ENCODE measurements at regions not wholly inside any gene's neighbourhood (a gene's known extent, or its start where the extent isn't known, plus 50 kb on each side); places are given as distances from the start of the nearest gene placed in this dataset.

- H3K27ac Mint-ChIP-seq, result no peak overlapping the region
- H3K9me3 Mint-ChIP-seq (ENCODE audit: low read depth), result no peaks in the 10 kb centered on the region
- H3K27me3 Mint-ChIP-seq, result peaks cover 17% of the 10 kb centered on the region
- DNase-seq (ENCODE audit: low spot score, unreplicated experiment), result no peak
- peaks cover 16% of the 10 kb centered on the region for H3K36me3 Mint-ChIP-seq (ENCODE audit: insufficient read depth)
- TF ChIP-seq CTCF (IDR thresholded peaks at IDR 0.05; ENCODE audit: unreplicated experiment), result no peak
- peaks cover 5% of the 10 kb centered on the region for H3K4me1 Mint-ChIP-seq (ENCODE audit: low read depth)
- peak overlapping the region; percentile 64 for H3K4me3 Mint-ChIP-seq (ENCODE audit: low read depth)
These were observed 263.6 kb downstream of the CTTN start for GRCh38 chr11:70661761-70662501.

DNA sequence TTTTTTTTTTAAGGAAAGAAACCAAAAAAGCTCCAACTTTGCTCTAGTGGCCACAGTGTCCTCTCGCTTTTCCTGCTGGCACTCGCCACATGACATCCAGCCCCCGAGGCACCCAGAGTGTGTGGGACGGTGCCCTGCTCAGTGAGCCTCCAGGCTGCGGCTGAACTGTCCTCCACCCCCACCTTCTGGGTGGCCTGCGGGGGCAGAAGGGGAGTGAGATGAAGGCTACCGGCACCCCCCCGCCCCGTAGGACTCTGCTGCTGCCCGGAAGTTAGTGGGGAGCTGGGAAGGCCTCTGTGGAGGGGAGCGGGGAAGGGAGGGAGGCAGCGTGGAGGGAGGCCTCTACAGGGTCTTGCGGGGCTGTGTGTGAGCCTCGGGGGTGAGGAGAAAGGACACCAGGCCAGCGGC is 264.4 kb downstream of the CTTN start:
- no peak for TF ChIP-seq CTCF (IDR thresholded peaks at IDR 0.05; ENCODE audit: unreplicated experiment)
- no peaks in the 10 kb centered on the region for H3K9me3 Mint-ChIP-seq (ENCODE audit: low read depth)
- no peak for DNase-seq (ENCODE audit: low spot score, unreplicated experiment)
- no peak overlapping the region for H3K4me3 Mint-ChIP-seq (ENCODE audit: low read depth)
- no peak overlapping the region for H3K27ac Mint-ChIP-seq
- peaks cover 17% of the 10 kb centered on the region for H3K27me3 Mint-ChIP-seq
- H3K4me1 Mint-ChIP-seq (ENCODE audit: low read depth), result peaks cover 5% of the 10 kb centered on the region
- peaks cover 16% of the 10 kb centered on the region for H3K36me3 Mint-ChIP-seq (ENCODE audit: insufficient read depth)

DNA sequence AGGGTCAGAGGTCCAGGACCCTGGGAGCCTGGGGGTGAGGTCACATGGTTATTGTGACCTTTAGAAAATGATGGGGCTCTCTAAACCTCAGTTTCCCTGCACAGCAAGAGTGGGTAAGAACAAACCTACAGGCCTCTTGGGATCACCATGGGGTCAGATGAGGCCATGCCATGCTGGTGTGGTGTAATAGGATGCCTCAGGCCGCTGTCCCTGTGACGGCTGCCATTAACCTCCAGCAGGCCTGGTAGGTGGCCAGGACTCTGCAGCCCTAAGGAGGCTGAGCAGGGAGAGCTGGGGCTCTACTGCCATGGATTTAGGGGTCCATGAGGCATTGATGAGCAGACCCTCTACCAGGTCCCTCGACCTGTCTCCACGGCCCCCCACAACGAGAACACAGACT is 265.5 kb downstream of the CTTN start:
- DNase-seq (ENCODE audit: low spot score, unreplicated experiment), result no peak
- Mint-ChIP-seq H3K9me3 (ENCODE audit: low read depth) (no peaks in the 10 kb centered on the region), H3K27ac (no peak overlapping the region), H3K4me1 (ENCODE audit: low read depth) (peaks cover 5% of the 10 kb centered on the region), H3K4me3 (ENCODE audit: low read depth) (no peak overlapping the region), H3K27me3 (peaks cover 17% of the 10 kb centered on the region), H3K36me3 (ENCODE audit: insufficient read depth) (peaks cover 16% of the 10 kb centered on the region)
- TF ChIP-seq CTCF (IDR thresholded peaks at IDR 0.05; ENCODE audit: unreplicated experiment), result no peak

DNA sequence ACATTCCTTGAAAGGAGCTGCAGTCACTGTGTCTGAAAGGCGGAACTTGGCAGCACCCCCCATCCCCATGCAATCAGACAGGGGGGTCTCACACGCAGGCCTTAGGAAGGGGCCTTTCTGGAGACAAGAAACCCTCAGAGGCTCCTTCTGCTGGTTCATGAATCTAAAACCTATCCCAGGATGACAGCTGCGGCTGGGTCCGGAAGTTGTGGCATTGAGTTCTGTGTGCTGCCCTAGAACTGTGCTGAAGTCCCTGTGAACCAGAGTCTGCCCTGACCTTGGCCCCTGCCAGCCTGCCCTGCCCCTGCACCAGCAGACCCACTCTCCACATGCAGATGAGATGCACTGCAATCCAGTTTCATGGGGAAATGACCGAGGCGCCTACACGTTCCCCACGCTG is 268.0 kb downstream of the CTTN start:
- Mint-ChIP-seq H3K27ac (no peak overlapping the region), H3K4me3 (ENCODE audit: low read depth) (no peak overlapping the region), H3K36me3 (ENCODE audit: insufficient read depth) (peaks cover 8% of the 10 kb centered on the region), H3K27me3 (peaks cover 14% of the 10 kb centered on the region), H3K4me1 (ENCODE audit: low read depth) (peaks cover 5% of the 10 kb centered on the region), H3K9me3 (ENCODE audit: low read depth) (no peaks in the 10 kb centered on the region)
- no peak for TF ChIP-seq CTCF (IDR thresholded peaks at IDR 0.05; ENCODE audit: unreplicated experiment)
- DNase-seq (ENCODE audit: low spot score, unreplicated experiment), result no peak

- DNase-seq (ENCODE audit: low spot score, unreplicated experiment), result no peak
- H3K4me3 Mint-ChIP-seq (ENCODE audit: low read depth), result no peak overlapping the region
- H3K27ac Mint-ChIP-seq, result no peak overlapping the region
- H3K36me3 Mint-ChIP-seq (ENCODE audit: insufficient read depth), result peaks cover 5% of the 10 kb centered on the region
- H3K4me1 Mint-ChIP-seq (ENCODE audit: low read depth), result no peaks in the 10 kb centered on the region
- peaks cover 8% of the 10 kb centered on the region for H3K27me3 Mint-ChIP-seq
- H3K9me3 Mint-ChIP-seq (ENCODE audit: low read depth), result no peaks in the 10 kb centered on the region
- no peak for TF ChIP-seq CTCF (IDR thresholded peaks at IDR 0.05; ENCODE audit: unreplicated experiment)
These were observed 269.4 kb downstream of the CTTN start for GRCh38 chr11:70667767-70668166.
